Ovary (tissue), 7 donors: ENCODE measurements at regions not wholly inside any gene's neighbourhood (a gene's known extent, or its start where the extent isn't known, plus 50 kb on each side); places are given as distances from the start of the nearest gene placed in this dataset.

Experiments used
- DNase-seq, 5 donors: peaks; one replicate each; pipeline ENCODE4 v3.0.0-alpha.2; 2019 to 2020
- H3K27ac ChIP-seq, 2 donors: fragments of 200-600 bp; one replicate each; pipeline versions ENCODE4 v1.5.1 to v1.8.0; 2019 to 2022
- H3K27me3 ChIP-seq: fragments of 200-600 bp; one replicate; pipeline ENCODE4 v1.8.0; 2022
- H3K36me3 ChIP-seq: fragments of 200-600 bp; sonication (generic); one replicate; pipeline ENCODE4 v1.5.1; 2019
- H3K4me1 ChIP-seq: one replicate; pipeline ENCODE4 v1.8.1; 2013; ENCODE audit warnings: mild to moderate bottlenecking, moderate library complexity; ENCODE audit not compliant: insufficient read depth
- H3K4me3 ChIP-seq: fragments of 200-600 bp; sonication (generic); one replicate; pipeline ENCODE4 v1.5.1; 2017
- H3K9me3 ChIP-seq, 2 donors: fragments of 200-600 bp in 1 of 2; sonication (generic) in 1 of 2; one replicate each; pipeline versions ENCODE4 v1.5.1 to v1.8.1; 2013 to 2019; ENCODE audit warnings: mild to moderate bottlenecking in 1 of 2, moderate library complexity in 1 of 2
- EP300 ChIP-seq: sonication (generic); formaldehyde crosslinking; IDR thresholded peaks from one replicate; pipeline ENCODE4 v1.6.1; 2017; ENCODE audit warnings: antibody characterized with exemption
- POLR2A ChIP-seq: fragments of 450-650 bp; IDR thresholded peaks from one replicate; pipeline ENCODE4 v1.6.1; 2017; ENCODE audit warnings: antibody characterized with exemption, mild to moderate bottlenecking, moderate library complexity
- WGBS, 3 donors: extraction: QIAGEN DNeasy Blood & Tissue Kit in 1 of 3; methylation state at CpG; one replicate each; pipeline versions ENCODE4 v1.1.5 to v1.1.7; 2013 to 2017; 5-methylcytosine and 5-hydroxymethylcytosine counted together
- intact Hi-C, 4 donors: fragments of 100-400 bp; cut with DNase I; formaldehyde crosslinking; loops; one replicate each; pipeline versions ENCODE4 v1.11.0 to v1.15.1; 2022 to 2023
- TF ChIP-seq, protein P1 (sequence below), 3 donors: fragments of 450-650 bp in 2 of 3; fragments of 200-600 bp in 1 of 3; IDR thresholded peaks; one replicate each; pipeline versions ENCODE4 v1.5.1 to v1.8.0; 2016 to 2022; ENCODE audit warnings: antibody characterized with exemption in 3 of 3, mild to moderate bottlenecking in 1 of 3
- donor health status: DM: no; HTN: no; CAD: no; lungs with moderate emphysema.
- donor health status: DM: no; HTN: no; CAD: no.
- donor health status: Bipolar disorder and iron deficiency.
- donor health status: DM: no; HTN: no; CAD: no.
- donor health status: DM: yes; HTN: yes; CAD: no.

DNA sequence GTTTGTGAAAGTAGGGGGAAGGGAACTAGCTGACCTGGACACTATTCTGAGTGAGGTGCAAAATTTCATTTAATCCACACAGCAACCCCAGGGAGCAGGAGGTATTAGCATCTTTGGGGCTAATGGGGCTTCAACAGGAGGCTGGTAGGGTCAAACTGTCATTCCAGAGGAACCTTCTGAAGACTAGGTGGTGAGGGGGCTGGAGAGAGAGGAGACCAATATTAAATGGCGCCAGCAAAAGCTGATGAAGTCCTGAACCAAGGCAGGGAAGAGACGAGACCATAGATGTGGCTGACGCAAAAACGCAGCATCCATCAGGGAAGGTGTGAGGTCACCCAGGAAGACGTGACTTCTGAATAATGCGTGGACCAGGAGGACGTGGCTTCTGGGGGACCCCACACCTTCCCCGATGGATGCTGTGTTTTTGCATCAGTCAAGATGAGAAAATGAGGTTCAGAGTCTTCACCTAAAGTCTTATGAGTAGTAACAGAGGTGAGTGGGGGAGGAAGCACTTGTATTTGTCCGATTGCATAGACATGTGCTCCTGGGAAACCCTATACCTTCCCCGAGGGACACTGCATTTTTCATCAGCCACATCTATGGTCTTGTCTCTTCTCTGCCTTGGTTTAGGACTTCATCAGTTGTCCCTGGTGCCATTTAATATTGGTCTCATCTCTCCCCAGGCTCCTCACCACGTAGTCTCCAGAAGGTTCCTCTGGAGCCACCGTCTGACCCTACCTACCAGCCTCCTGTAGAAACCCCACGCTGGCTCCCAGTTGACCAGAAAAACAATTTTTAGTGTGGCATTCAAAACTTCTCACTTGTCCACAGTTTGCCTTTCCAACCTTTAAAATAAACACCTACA is 188.6 kb downstream of the MYCN start:
- no peaks in the 10 kb centered on the region for H3K27me3 ChIP-seq
- no peaks in the 10 kb centered on the region for H3K9me3 ChIP-seq
- intact Hi-C loops: no loop called here
- H3K36me3 ChIP-seq: no peaks in the 10 kb centered on the region
- H3K4me3 ChIP-seq: no peak overlapping the region
- 87 to 95% (median 94%) methylated on average over 13 of the region's 13 CpGs for WGBS, 3 donors
- H3K27ac ChIP-seq: no peak overlapping the region
- no peak for TF ChIP-seq POLR2A
- TF ChIP-seq, protein P1, sequence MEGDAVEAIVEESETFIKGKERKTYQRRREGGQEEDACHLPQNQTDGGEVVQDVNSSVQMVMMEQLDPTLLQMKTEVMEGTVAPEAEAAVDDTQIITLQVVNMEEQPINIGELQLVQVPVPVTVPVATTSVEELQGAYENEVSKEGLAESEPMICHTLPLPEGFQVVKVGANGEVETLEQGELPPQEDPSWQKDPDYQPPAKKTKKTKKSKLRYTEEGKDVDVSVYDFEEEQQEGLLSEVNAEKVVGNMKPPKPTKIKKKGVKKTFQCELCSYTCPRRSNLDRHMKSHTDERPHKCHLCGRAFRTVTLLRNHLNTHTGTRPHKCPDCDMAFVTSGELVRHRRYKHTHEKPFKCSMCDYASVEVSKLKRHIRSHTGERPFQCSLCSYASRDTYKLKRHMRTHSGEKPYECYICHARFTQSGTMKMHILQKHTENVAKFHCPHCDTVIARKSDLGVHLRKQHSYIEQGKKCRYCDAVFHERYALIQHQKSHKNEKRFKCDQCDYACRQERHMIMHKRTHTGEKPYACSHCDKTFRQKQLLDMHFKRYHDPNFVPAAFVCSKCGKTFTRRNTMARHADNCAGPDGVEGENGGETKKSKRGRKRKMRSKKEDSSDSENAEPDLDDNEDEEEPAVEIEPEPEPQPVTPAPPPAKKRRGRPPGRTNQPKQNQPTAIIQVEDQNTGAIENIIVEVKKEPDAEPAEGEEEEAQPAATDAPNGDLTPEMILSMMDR (IDR thresholded peaks at IDR 0.05): no peak
- no peak for TF ChIP-seq EP300
- no peaks in the 10 kb centered on the region for H3K4me1 ChIP-seq
- no peak for DNase-seq

DNA sequence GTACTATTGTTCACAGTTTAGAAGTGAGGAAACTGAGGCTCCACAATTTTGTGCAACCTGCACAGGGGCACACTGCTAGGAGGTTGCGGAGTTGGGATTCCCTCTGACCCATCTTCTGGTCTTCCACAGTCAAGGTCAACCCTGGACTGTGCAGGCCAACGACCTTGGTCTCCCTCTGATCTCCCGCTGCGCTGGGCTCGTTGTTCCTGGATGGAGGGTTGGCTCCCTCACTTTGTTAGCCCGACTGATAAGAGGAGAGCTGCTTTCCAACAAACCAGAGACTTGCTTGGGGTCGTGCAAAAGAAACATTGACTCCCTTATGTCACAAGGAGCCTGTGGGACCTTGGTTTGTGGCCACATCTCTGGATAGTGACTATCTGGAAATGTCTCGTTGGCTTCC is 187.6 kb downstream of the MYCN start:
- no peak for TF ChIP-seq POLR2A
- TF ChIP-seq, protein P1 (IDR thresholded peaks at IDR 0.05): no peak
- TF ChIP-seq EP300: no peak
- Histone ChIP-seq H3K4me1 (no peaks in the 10 kb centered on the region), H3K27ac (no peak overlapping the region), H3K4me3 (no peak overlapping the region), H3K36me3 (no peaks in the 10 kb centered on the region), H3K27me3 (no peaks in the 10 kb centered on the region), H3K9me3 (no peaks in the 10 kb centered on the region)
- 26 to 51% (median 28%) methylated on average over 8 of the region's 8 CpGs for WGBS, 3 donors
- intact Hi-C loops: no loop called here
- DNase-seq: no peak

DNA sequence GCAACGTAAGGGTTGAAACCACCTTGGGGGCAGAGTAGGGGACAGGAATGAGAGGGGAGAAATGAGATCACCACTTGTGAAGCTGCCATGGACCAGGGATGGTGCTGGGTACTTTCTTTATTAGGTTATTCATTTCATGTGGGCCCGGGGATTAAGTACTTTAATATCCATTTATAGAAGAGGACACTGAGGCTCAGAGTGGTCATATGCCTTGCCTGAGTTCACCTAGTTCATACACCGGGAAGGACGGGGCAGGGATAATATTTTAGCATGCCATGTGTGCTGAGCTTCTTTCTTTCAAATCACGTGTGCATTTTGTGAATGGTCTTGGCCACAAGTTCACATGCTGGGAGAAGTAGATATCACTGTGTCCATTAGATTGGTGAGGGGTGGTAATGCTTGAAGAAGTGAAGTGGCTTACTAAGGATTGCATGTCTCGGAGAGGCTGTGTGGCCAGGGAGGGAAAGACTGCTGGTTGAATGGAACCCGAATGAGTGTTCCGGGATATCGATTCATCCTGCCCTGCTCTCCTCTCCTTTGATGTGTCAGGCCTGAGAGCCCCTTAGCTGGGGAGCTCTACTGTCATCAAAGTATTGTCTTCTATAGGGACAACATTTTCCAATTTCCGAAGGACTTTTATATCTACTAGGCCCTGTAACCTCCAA is 187.1 kb downstream of the MYCN start:
- Histone ChIP-seq H3K36me3 (no peaks in the 10 kb centered on the region), H3K27me3 (no peaks in the 10 kb centered on the region), H3K4me1 (no peaks in the 10 kb centered on the region), H3K4me3 (no peak overlapping the region), H3K27ac (no peak overlapping the region), H3K9me3 (no peaks in the 10 kb centered on the region)
- no peak for DNase-seq
- intact Hi-C loops: no loop called here
- 91 to 94% (median 93%) methylated on average over 10 of the region's 10 CpGs for WGBS, 3 donors
- TF ChIP-seq EP300 (no peak), POLR2A (no peak)
- TF ChIP-seq, protein P1 (IDR thresholded peaks at IDR 0.05): no peak

DNA sequence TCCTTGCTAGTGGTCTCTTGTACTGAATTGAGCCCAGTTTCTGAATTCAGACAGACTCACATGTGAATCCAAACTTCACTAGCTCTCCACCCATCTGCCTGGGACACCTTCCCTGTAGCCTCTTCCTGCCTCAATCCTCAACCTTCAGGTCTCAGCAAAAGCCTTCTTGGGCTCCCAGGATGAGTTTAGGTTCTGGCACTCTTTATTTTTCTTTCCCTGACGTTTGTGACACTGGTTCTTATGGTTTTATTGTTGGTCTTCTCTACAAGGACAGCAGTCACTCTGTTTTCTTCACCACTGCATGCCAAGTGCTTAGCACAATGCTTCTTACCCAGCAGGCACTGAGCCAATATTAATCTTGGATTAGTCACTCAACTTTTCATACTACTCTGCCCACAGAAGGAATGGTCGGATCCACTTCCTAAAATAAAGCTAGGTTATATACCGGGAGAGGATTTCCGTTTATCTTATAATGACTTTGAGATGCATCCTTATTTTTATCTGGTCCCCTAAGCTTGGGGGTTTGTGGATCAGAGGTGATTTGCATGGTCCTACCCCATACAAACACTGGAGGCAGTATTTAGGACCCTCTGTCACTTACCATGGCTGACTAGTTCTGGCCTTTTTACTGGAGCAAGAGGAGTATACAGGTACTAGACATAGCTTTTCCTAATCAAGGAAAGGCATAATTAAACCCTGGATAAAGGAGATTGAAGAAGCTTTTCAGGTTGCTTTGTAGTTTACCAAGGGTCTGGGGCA is 186.3 kb downstream of the MYCN start:
- intact Hi-C loops: no loop called here
- TF ChIP-seq, protein P1 (IDR thresholded peaks at IDR 0.05): no peak
- no peak for TF ChIP-seq POLR2A
- no peak for TF ChIP-seq EP300
- Histone ChIP-seq H3K27me3 (no peaks in the 10 kb centered on the region), H3K4me3 (no peak overlapping the region), H3K36me3 (no peaks in the 10 kb centered on the region), H3K27ac (no peak overlapping the region), H3K9me3 (no peaks in the 10 kb centered on the region), H3K4me1 (no peaks in the 10 kb centered on the region)
- WGBS, 3 donors: 54 to 72% (median 64%) methylated on average over 4 of the region's 4 CpGs
- no peak for DNase-seq
